ENCODE measurements at regions not wholly inside any gene's neighbourhood (a gene's known extent, or its start where the extent isn't known, plus 50 kb on each side); places are given as distances from the start of the nearest gene placed in this dataset.

GRCh38 chr3:71956716-71957115 lies 171.8 kb upstream of the PROK2 start:
- Histone ChIP-seq H3K79me1 (ENCODE audit: low read depth, low read length) (no peaks in the 10 kb centered on the region), H3K4ac (ENCODE audit: low read length) (no peak overlapping the region), H3K27ac (replicated peaks; ENCODE audit: low read length) (no peak overlapping the region), H2AK5ac (ENCODE audit: low read depth, low read length) (no peak overlapping the region), H4K8ac (ENCODE audit: low read depth, low read length) (no peak overlapping the region), H3K18ac (ENCODE audit: low read length) (no peak overlapping the region), H3K14ac (ENCODE audit: low read length) (no peak overlapping the region), H3K27me3 (ENCODE audit: control insufficient read depth in 3 of 3, insufficient read depth in 3 of 3, low read depth in 1 of 3, low read length in 3 of 3) (peaks cover 0 to 3% (median 0%) of the 10 kb centered on the region in 3 experiments), H3K4me3 (ENCODE audit: low read length in 2 of 2) (no peak overlapping the region), H3K9ac (ENCODE audit: low read depth, low read length, poor library complexity) (no peak overlapping the region), H2AFZ (ENCODE audit: low read length) (no peak overlapping the region), H3K9me3 (replicated peaks in 1 of 2; ENCODE audit: control insufficient read depth in 2 of 2, insufficient read depth in 1 of 2, low read depth in 1 of 2, low read length in 2 of 2) (no peaks in the 10 kb centered on the region), H3K23ac (ENCODE audit: low read depth, low read length, poor library complexity) (no peak overlapping the region), H4K91ac (ENCODE audit: low read depth, low read length, poor library complexity) (no peak overlapping the region), H3K36me3 (replicated peaks in 1 of 2; ENCODE audit: control insufficient read depth in 2 of 2, insufficient read depth in 2 of 2, low read length in 2 of 2) (no peaks in the 10 kb centered on the region), H3K4me2 (ENCODE audit: insufficient read depth, low read length, poor library complexity, severe bottlenecking) (no peak overlapping the region), H2BK15ac (ENCODE audit: low read length) (no peak overlapping the region), H3K4me1 (ENCODE audit: control insufficient read depth in 2 of 2, insufficient read depth in 1 of 2, low read depth in 1 of 2, low read length in 2 of 2) (peaks cover 0 to 7% of the 10 kb centered on the region in 2 donors), H2BK12ac (ENCODE audit: low read length) (no peak overlapping the region), H2BK5ac (ENCODE audit: low read length) (no peak overlapping the region), H2BK120ac (ENCODE audit: low read depth, low read length) (no peak overlapping the region)
- WGBS, 2 donors (ENCODE audit: extremely low coverage in 2 of 2, insufficient read length in 2 of 2, insufficient replicate concordance in 1 of 2): no CpG with 5 or more reads among the region's 3 CpGs
- no peak for DNase-seq (ENCODE audit: low spot score)

GRCh38 chr3:71956069-71956340 lies 171.1 kb upstream of the PROK2 start:
- H3K9me3 ChIP-seq (replicated peaks in 1 of 2; ENCODE audit: control insufficient read depth in 2 of 2, insufficient read depth in 1 of 2, low read depth in 1 of 2, low read length in 2 of 2): no peaks in the 10 kb centered on the region
- no CpG with 5 or more reads among the region's 2 CpGs for WGBS, 2 donors (ENCODE audit: extremely low coverage in 2 of 2, insufficient read length in 2 of 2, insufficient replicate concordance in 1 of 2)

GRCh38 chr3:71955240-71956068 lies 170.5 kb upstream of the PROK2 start:
- Histone ChIP-seq H3K14ac (ENCODE audit: low read length) (no peak overlapping the region), H2AFZ (ENCODE audit: low read length) (no peak overlapping the region), H2BK12ac (ENCODE audit: low read length) (no peak overlapping the region), H2BK120ac (ENCODE audit: low read depth, low read length) (no peak overlapping the region), H3K27ac (replicated peaks; ENCODE audit: low read length) (no peak overlapping the region), H4K91ac (ENCODE audit: low read depth, low read length, poor library complexity) (no peak overlapping the region), H3K9ac (ENCODE audit: low read depth, low read length, poor library complexity) (no peak overlapping the region), H3K27me3 (ENCODE audit: control insufficient read depth in 3 of 3, insufficient read depth in 3 of 3, low read depth in 1 of 3, low read length in 3 of 3) (peaks cover 0 to 3% (median 0%) of the 10 kb centered on the region in 3 experiments), H2AK5ac (ENCODE audit: low read depth, low read length) (no peak overlapping the region), H3K4me3 (ENCODE audit: low read length in 2 of 2) (no peak overlapping the region), H3K9me3 (replicated peaks in 1 of 2; ENCODE audit: control insufficient read depth in 2 of 2, insufficient read depth in 1 of 2, low read depth in 1 of 2, low read length in 2 of 2) (no peaks in the 10 kb centered on the region), H4K8ac (ENCODE audit: low read depth, low read length) (no peak overlapping the region), H3K4ac (ENCODE audit: low read length) (no peak overlapping the region), H3K4me1 (ENCODE audit: control insufficient read depth in 2 of 2, insufficient read depth in 1 of 2, low read depth in 1 of 2, low read length in 2 of 2) (peaks cover 0 to 7% of the 10 kb centered on the region in 2 donors), H3K23ac (ENCODE audit: low read depth, low read length, poor library complexity) (no peak overlapping the region), H3K79me1 (ENCODE audit: low read depth, low read length) (no peaks in the 10 kb centered on the region), H3K36me3 (replicated peaks in 1 of 2; ENCODE audit: control insufficient read depth in 2 of 2, insufficient read depth in 2 of 2, low read length in 2 of 2) (no peaks in the 10 kb centered on the region), H2BK15ac (ENCODE audit: low read length) (peak overlapping the region; percentile 8), H3K4me2 (ENCODE audit: insufficient read depth, low read length, poor library complexity, severe bottlenecking) (no peak overlapping the region), H3K18ac (ENCODE audit: low read length) (peak overlapping the region; percentile 53), H2BK5ac (ENCODE audit: low read length) (no peak overlapping the region)
- WGBS, 2 donors (ENCODE audit: extremely low coverage in 2 of 2, insufficient read length in 2 of 2, insufficient replicate concordance in 1 of 2): no CpG with 5 or more reads among the region's 12 CpGs
- DNase-seq (ENCODE audit: low spot score): peak; percentile 51

More at GRCh38 chr3:71956069-71956340, 171.1 kb upstream of the PROK2 start:
- no peak overlapping the region for H2AK5ac ChIP-seq (ENCODE audit: low read depth, low read length)
- no peak overlapping the region for H3K4ac ChIP-seq (ENCODE audit: low read length)
- H3K36me3 ChIP-seq (replicated peaks in 1 of 2; ENCODE audit: control insufficient read depth in 2 of 2, insufficient read depth in 2 of 2, low read length in 2 of 2): no peaks in the 10 kb centered on the region
- DNase-seq (ENCODE audit: low spot score): no peak
- H3K27ac ChIP-seq (replicated peaks; ENCODE audit: low read length): no peak overlapping the region
- no peak overlapping the region for H2BK12ac ChIP-seq (ENCODE audit: low read length)
- no peak overlapping the region for H3K9ac ChIP-seq (ENCODE audit: low read depth, low read length, poor library complexity)
- no peak overlapping the region for H2BK120ac ChIP-seq (ENCODE audit: low read depth, low read length)
- H3K79me1 ChIP-seq (ENCODE audit: low read depth, low read length): no peaks in the 10 kb centered on the region
- no peak overlapping the region for H3K4me2 ChIP-seq (ENCODE audit: insufficient read depth, low read length, poor library complexity, severe bottlenecking)
- no peak overlapping the region for H3K4me3 ChIP-seq (ENCODE audit: low read length in 2 of 2)
- peaks cover 0 to 7% of the 10 kb centered on the region in 2 donors for H3K4me1 ChIP-seq (ENCODE audit: control insufficient read depth in 2 of 2, insufficient read depth in 1 of 2, low read depth in 1 of 2, low read length in 2 of 2)
- H3K14ac ChIP-seq (ENCODE audit: low read length): no peak overlapping the region
- H2AFZ ChIP-seq (ENCODE audit: low read length): no peak overlapping the region
- no peak overlapping the region for H2BK15ac ChIP-seq (ENCODE audit: low read length)
- H4K91ac ChIP-seq (ENCODE audit: low read depth, low read length, poor library complexity): no peak overlapping the region
- no peak overlapping the region for H3K23ac ChIP-seq (ENCODE audit: low read depth, low read length, poor library complexity)
- H4K8ac ChIP-seq (ENCODE audit: low read depth, low read length): no peak overlapping the region
- H3K18ac ChIP-seq (ENCODE audit: low read length): no peak overlapping the region
- peaks cover 0 to 3% (median 0%) of the 10 kb centered on the region in 3 experiments for H3K27me3 ChIP-seq (ENCODE audit: control insufficient read depth in 3 of 3, insufficient read depth in 3 of 3, low read depth in 1 of 3, low read length in 3 of 3)
- no peak overlapping the region for H2BK5ac ChIP-seq (ENCODE audit: low read length)

- no peak overlapping the region for H3K4ac ChIP-seq (ENCODE audit: low read length)
- no peak overlapping the region for H2AFZ ChIP-seq (ENCODE audit: low read length)
- H3K18ac ChIP-seq (ENCODE audit: low read length): no peak overlapping the region
These were observed 166.9 kb upstream of the PROK2 start for GRCh38 chr3:71951842-71952241.

More at GRCh38 chr3:71951842-71952241, 166.9 kb upstream of the PROK2 start:
- Histone ChIP-seq H4K91ac (ENCODE audit: low read depth, low read length, poor library complexity) (no peak overlapping the region), H4K8ac (ENCODE audit: low read depth, low read length) (no peak overlapping the region), H3K27ac (replicated peaks; ENCODE audit: low read length) (no peak overlapping the region), H3K4me1 (ENCODE audit: control insufficient read depth in 2 of 2, insufficient read depth in 1 of 2, low read depth in 1 of 2, low read length in 2 of 2) (peaks cover 0 to 7% of the 10 kb centered on the region in 2 donors), H3K36me3 (replicated peaks in 1 of 2; ENCODE audit: control insufficient read depth in 2 of 2, insufficient read depth in 2 of 2, low read length in 2 of 2) (no peaks in the 10 kb centered on the region), H2AK5ac (ENCODE audit: low read depth, low read length) (no peak overlapping the region), H2BK5ac (ENCODE audit: low read length) (no peak overlapping the region), H3K4me2 (ENCODE audit: insufficient read depth, low read length, poor library complexity, severe bottlenecking) (no peak overlapping the region), H3K4me3 (ENCODE audit: low read length in 2 of 2) (no peak overlapping the region), H3K79me1 (ENCODE audit: low read depth, low read length) (no peaks in the 10 kb centered on the region), H2BK120ac (ENCODE audit: low read depth, low read length) (no peak overlapping the region), H3K23ac (ENCODE audit: low read depth, low read length, poor library complexity) (no peak overlapping the region), H2BK15ac (ENCODE audit: low read length) (no peak overlapping the region), H3K9me3 (replicated peaks in 1 of 2; ENCODE audit: control insufficient read depth in 2 of 2, insufficient read depth in 1 of 2, low read depth in 1 of 2, low read length in 2 of 2) (no peaks in the 10 kb centered on the region), H3K14ac (ENCODE audit: low read length) (no peak overlapping the region), H2BK12ac (ENCODE audit: low read length) (no peak overlapping the region), H3K9ac (ENCODE audit: low read depth, low read length, poor library complexity) (no peak overlapping the region), H3K27me3 (ENCODE audit: control insufficient read depth in 3 of 3, insufficient read depth in 3 of 3, low read depth in 1 of 3, low read length in 3 of 3) (peaks cover 0 to 3% (median 0%) of the 10 kb centered on the region in 3 experiments)
- no peak for DNase-seq (ENCODE audit: low spot score)
- no CpG with 5 or more reads among the region's 4 CpGs for WGBS, 2 donors (ENCODE audit: extremely low coverage in 2 of 2, insufficient read length in 2 of 2, insufficient replicate concordance in 1 of 2)

All from neuronal stem cell (in vitro differentiated cells).